Thyroid gland (tissue), 4 donors: ENCODE measurements at regions not wholly inside any gene's neighbourhood (a gene's known extent, or its start where the extent isn't known, plus 50 kb on each side); places are given as distances from the start of the nearest gene placed in this dataset.
"Not testable (repeated sequence)": the region's sequence is repeated elsewhere in the genome, so short reads cannot be mapped to it uniquely, and the experiment has no call there.

Source experiments
- DNase-seq, 2 donors: peaks; one replicate each; pipeline ENCODE4 v3.0.0-alpha.2; 2019
- H3K27ac ChIP-seq, 3 donors: fragments of 200-600 bp; sonication (generic); 1 replicate in 2 of 3; 2 replicates in 1 of 3; pipeline ENCODE4 v1.5.1; 2016 to 2019; ENCODE audit warnings: mild to moderate bottlenecking in 1 of 3, moderate library complexity in 1 of 3
- H3K27me3 ChIP-seq: fragments of 200-600 bp; sonication (generic); one replicate; pipeline ENCODE4 v1.5.1; 2019
- H3K36me3 ChIP-seq, 2 donors: fragments of 200-600 bp; sonication (generic); one replicate each; pipeline ENCODE4 v1.5.1; 2016 to 2019
- H3K4me1 ChIP-seq, 2 donors: fragments of 200-600 bp; sonication (generic); one replicate each; pipeline ENCODE4 v1.5.1; 2017 to 2019
- H3K4me3 ChIP-seq, 3 donors: fragments of 200-600 bp; sonication (generic); replicated peaks in 1 of 3; 1 replicate in 2 of 3; 2 replicates in 1 of 3; pipeline ENCODE4 v1.5.1; 2016; ENCODE audit warnings: mild to moderate bottlenecking in 1 of 3
- H3K9me3 ChIP-seq: fragments of 200-600 bp; sonication (generic); one replicate; pipeline ENCODE4 v1.5.1; 2017
- CTCF ChIP-seq, 6 experiments: fragments of 200-600 bp in 3 of 6; fragments of 450-650 bp in 3 of 6; sonication (generic) in 3 of 6; IDR thresholded peaks; one replicate each; pipeline ENCODE4 v1.5.1; 2016 to 2019; ENCODE audit warnings: antibody characterized with exemption in 6 of 6, mild to moderate bottlenecking in 2 of 6, inconsistent platforms in 1 of 6, moderate library complexity in 1 of 6
- POLR2A ChIP-seq, 2 donors: fragments of 450-650 bp; IDR thresholded peaks; one replicate each; pipeline ENCODE4 v1.6.1; 2017; ENCODE audit warnings: antibody characterized with exemption in 2 of 2, mild to moderate bottlenecking in 2 of 2, moderate library complexity in 1 of 2
- WGBS, 2 donors: methylation state at CpG; one replicate each; pipeline ENCODE4 v1.1.5; 2017; 5-methylcytosine and 5-hydroxymethylcytosine counted together
- intact Hi-C: fragments of 100-400 bp; cut with DNase I; formaldehyde crosslinking; loops from one replicate; pipeline ENCODE4 v1.15.1; 2023

GRCh38 chr7:14071045-14071444, 81.6 kb upstream of the ETV1 start:
- no peak for TF ChIP-seq POLR2A (IDR thresholded peaks at IDR 0.05)
- no peak for TF ChIP-seq CTCF (IDR thresholded peaks at IDR 0.05)
- Histone ChIP-seq H3K9me3 (no peaks in the 10 kb centered on the region), H3K4me1 (no peaks in the 10 kb centered on the region), H3K4me3 (no peak overlapping the region), H3K27me3 (no peaks in the 10 kb centered on the region), H3K27ac (no peak overlapping the region), H3K36me3 (no peaks in the 10 kb centered on the region)
- WGBS, 2 donors = 68 to 70% methylated on average over 4 of the region's 4 CpGs
- intact Hi-C loops = no loop called here
- DNase-seq = no peak

GRCh38 chr7:14069961-14070360, 80.5 kb upstream of the ETV1 start:
- no peaks in the 10 kb centered on the region for H3K4me1 ChIP-seq
- H3K27me3 ChIP-seq = no peaks in the 10 kb centered on the region
- TF ChIP-seq CTCF (IDR thresholded peaks at IDR 0.05) (no peak), POLR2A (IDR thresholded peaks at IDR 0.05) (no peak)
- H3K9me3 ChIP-seq = no peaks in the 10 kb centered on the region
- no peak overlapping the region for H3K4me3 ChIP-seq
- H3K36me3 ChIP-seq = no peaks in the 10 kb centered on the region
- H3K27ac ChIP-seq = no peak overlapping the region
- intact Hi-C loops = no loop called here
- 82 to 85% methylated on average over 5 of the region's 5 CpGs for WGBS, 2 donors
- DNase-seq = no peak

- H3K4me1 ChIP-seq, H3K27ac ChIP-seq, H3K27me3 ChIP-seq, H3K36me3 ChIP-seq, intact Hi-C loops, DNase-seq, H3K4me3 ChIP-seq, H3K9me3 ChIP-seq: not testable (repeated sequence)
- 92 to 95% methylated on average over 8 of the region's 8 CpGs for WGBS, 2 donors
Observed at GRCh38 chr7:14066783-14067182, 77.3 kb upstream of the ETV1 start.

GRCh38 chr7:14065286-14065685, 75.8 kb upstream of the ETV1 start:
- H3K27ac ChIP-seq = no peak overlapping the region
- H3K36me3 ChIP-seq = no peaks in the 10 kb centered on the region
- H3K9me3 ChIP-seq = no peaks in the 10 kb centered on the region
- intact Hi-C loops = no loop called here
- TF ChIP-seq CTCF (IDR thresholded peaks at IDR 0.05) = no peak
- TF ChIP-seq POLR2A (IDR thresholded peaks at IDR 0.05) = no peak
- H3K4me1 ChIP-seq = no peaks in the 10 kb centered on the region
- DNase-seq = no peak
- 71 to 79% methylated on average over 5 of the region's 5 CpGs for WGBS, 2 donors
- no peak overlapping the region for H3K4me3 ChIP-seq
- no peaks in the 10 kb centered on the region for H3K27me3 ChIP-seq

- TF ChIP-seq POLR2A (IDR thresholded peaks at IDR 0.05) = no peak
- TF ChIP-seq CTCF (IDR thresholded peaks at IDR 0.05) = no peak
- H3K9me3 ChIP-seq = no peaks in the 10 kb centered on the region
Observed at GRCh38 chr7:14055813-14056212, 66.3 kb upstream of the ETV1 start.

GRCh38 chr7:14054125-14054524, 64.7 kb upstream of the ETV1 start:
- intact Hi-C loops = no loop called here
- TF ChIP-seq POLR2A (IDR thresholded peaks at IDR 0.05) = no peak
- no peak for TF ChIP-seq CTCF (IDR thresholded peaks at IDR 0.05)
- H3K4me1 ChIP-seq = no peaks in the 10 kb centered on the region
- H3K27ac ChIP-seq = no peak overlapping the region
- H3K27me3 ChIP-seq = no peaks in the 10 kb centered on the region
- H3K4me3 ChIP-seq = no peak overlapping the region
- DNase-seq = no peak
- no peaks in the 10 kb centered on the region for H3K9me3 ChIP-seq
- WGBS, 2 donors = 80 to 84% methylated on average over 3 of the region's 3 CpGs
- no peaks in the 10 kb centered on the region for H3K36me3 ChIP-seq

More at GRCh38 chr7:14055813-14056212, 66.3 kb upstream of the ETV1 start:
- Histone ChIP-seq H3K4me1 (no peaks in the 10 kb centered on the region), H3K27ac (no peak overlapping the region), H3K36me3 (no peaks in the 10 kb centered on the region), H3K4me3 (no peak overlapping the region), H3K27me3 (no peaks in the 10 kb centered on the region)
- DNase-seq = no peak
- intact Hi-C loops = no loop called here
- WGBS, 2 donors = 86 to 88% methylated on average over 4 of the region's 4 CpGs
